HEK293 (cell line): ENCODE measurements at regions not wholly inside any gene's neighbourhood (a gene's known extent, or its start where the extent isn't known, plus 50 kb on each side); places are given as distances from the start of the nearest gene placed in this dataset.

ENCODE experiments used
- HOXC10 ChIP-seq: sonication (generic); formaldehyde crosslinking; IDR thresholded peaks from 2 replicates; pipeline ENCODE4 v1.8.1; 2023; ENCODE audit warnings: mild to moderate bottlenecking, missing genetic modification reagents
- TF ChIP-seq, protein P1 (sequence below): fragments of 450-650 bp; formaldehyde crosslinking; IDR thresholded peaks from 2 replicates; pipeline ENCODE4 v1.5.1; 2016; ENCODE audit warnings: missing biosample characterization, missing genetic modification characterization

DNA sequence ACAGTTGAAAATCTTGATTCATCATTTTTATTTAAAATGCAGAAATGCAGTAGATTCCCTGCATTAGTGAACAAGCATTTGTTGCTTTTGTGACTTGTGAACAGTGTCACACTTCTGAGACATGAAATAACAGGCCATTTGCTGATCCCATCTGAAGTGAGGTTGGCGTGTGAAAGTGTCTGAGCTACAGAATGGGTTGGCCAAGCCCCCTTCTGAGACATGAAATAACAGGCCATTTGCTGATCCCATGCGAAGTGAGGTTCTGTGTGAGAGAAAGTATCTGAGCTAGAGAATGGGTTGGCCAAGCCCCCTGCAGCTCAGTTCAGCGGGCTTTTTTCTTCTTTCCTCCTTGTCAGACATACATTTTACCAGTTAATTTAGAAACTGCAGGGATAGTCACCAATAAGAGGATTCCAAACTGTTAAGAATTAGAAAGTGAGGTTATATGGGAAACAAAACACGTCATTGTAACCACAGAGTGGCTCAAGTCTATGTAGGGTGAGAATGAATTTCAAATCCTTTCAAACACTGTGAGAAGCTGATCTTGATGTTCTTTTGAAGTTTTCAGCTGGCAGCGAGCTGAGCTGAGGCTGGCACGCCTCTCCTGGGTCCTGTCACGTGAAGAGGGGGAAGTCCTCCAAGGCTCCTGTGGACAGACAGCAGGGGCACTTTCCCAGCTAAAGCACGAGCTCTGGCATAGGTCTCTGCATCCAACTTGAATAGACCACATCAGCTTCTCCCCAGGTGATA lies 339.2 kb upstream of the SALL3 start:
- TF ChIP-seq HOXC10 (CRISPR knock-in tag) = no peak
- TF ChIP-seq, protein P1, sequence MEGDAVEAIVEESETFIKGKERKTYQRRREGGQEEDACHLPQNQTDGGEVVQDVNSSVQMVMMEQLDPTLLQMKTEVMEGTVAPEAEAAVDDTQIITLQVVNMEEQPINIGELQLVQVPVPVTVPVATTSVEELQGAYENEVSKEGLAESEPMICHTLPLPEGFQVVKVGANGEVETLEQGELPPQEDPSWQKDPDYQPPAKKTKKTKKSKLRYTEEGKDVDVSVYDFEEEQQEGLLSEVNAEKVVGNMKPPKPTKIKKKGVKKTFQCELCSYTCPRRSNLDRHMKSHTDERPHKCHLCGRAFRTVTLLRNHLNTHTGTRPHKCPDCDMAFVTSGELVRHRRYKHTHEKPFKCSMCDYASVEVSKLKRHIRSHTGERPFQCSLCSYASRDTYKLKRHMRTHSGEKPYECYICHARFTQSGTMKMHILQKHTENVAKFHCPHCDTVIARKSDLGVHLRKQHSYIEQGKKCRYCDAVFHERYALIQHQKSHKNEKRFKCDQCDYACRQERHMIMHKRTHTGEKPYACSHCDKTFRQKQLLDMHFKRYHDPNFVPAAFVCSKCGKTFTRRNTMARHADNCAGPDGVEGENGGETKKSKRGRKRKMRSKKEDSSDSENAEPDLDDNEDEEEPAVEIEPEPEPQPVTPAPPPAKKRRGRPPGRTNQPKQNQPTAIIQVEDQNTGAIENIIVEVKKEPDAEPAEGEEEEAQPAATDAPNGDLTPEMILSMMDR (tag by site-specific recombination) = no peak
